Mesendoderm (in vitro differentiated cells): ENCODE measurements at regions not wholly inside any gene's neighbourhood (a gene's known extent, or its start where the extent isn't known, plus 50 kb on each side); places are given as distances from the start of the nearest gene placed in this dataset.

Experiments used
- DNase-seq: peaks from one replicate; pipeline ENCODE4 v3.0.0; 2013
- H2AK5ac ChIP-seq: 2 replicates; pipeline ENCODE4 v1.6.1; 2013; ENCODE audit warnings: low read length, inconsistent platforms
- H2BK120ac ChIP-seq: 2 replicates; pipeline ENCODE4 v1.6.1; 2013; ENCODE audit warnings: low read depth, mild to moderate bottlenecking, low read length, moderate library complexity, mixed read lengths
- H2BK15ac ChIP-seq: replicated peaks from 2 replicates; pipeline ENCODE4 v1.6.1; 2013; ENCODE audit warnings: low read depth, mild to moderate bottlenecking, moderate library complexity
- H2BK5ac ChIP-seq: 2 replicates; pipeline ENCODE4 v1.6.1; 2013; ENCODE audit warnings: low read length, inconsistent platforms
- H3K18ac ChIP-seq: 2 replicates; pipeline ENCODE4 v1.6.1; 2013; ENCODE audit warnings: mild to moderate bottlenecking, low read length, mixed read lengths
- H3K23ac ChIP-seq: one replicate; pipeline ENCODE4 v1.6.1; 2013; ENCODE audit warnings: low read length
- H3K27ac ChIP-seq: 2 replicates; pipeline ENCODE4 v1.5.1; 2013; ENCODE audit warnings: low read depth, mild to moderate bottlenecking, inconsistent platforms, low read length, moderate library complexity
- H3K27me3 ChIP-seq: 2 replicates; pipeline ENCODE4 v1.6.1; 2013; ENCODE audit warnings: low read length, control low read depth, mild to moderate bottlenecking, inconsistent platforms; ENCODE audit not compliant: insufficient read depth, poor library complexity
- H3K36me3 ChIP-seq: 2 replicates; pipeline ENCODE4 v1.6.1; 2013; ENCODE audit warnings: low read length, inconsistent platforms; ENCODE audit not compliant: control insufficient read depth, insufficient read depth
- H3K4ac ChIP-seq: one replicate; pipeline ENCODE4 v1.6.1; 2013; ENCODE audit warnings: low read depth, mild to moderate bottlenecking, low read length, moderate library complexity
- H3K4me1 ChIP-seq: 2 replicates; pipeline ENCODE4 v1.6.1; 2013; ENCODE audit warnings: low read depth, low read length, inconsistent platforms; ENCODE audit not compliant: control insufficient read depth
- H3K4me2 ChIP-seq: 2 replicates; pipeline ENCODE4 v1.6.1; 2013; ENCODE audit warnings: low read length
- H3K4me3 ChIP-seq: 2 replicates; pipeline ENCODE4 v1.5.1; 2013; ENCODE audit warnings: mild to moderate bottlenecking, low read length
- H3K56ac ChIP-seq: one replicate; pipeline ENCODE4 v1.6.1; 2013; ENCODE audit warnings: low read length
- H3K79me1 ChIP-seq: 2 replicates; pipeline ENCODE4 v1.6.1; 2013; ENCODE audit warnings: low read length, inconsistent platforms
- H3K79me2 ChIP-seq: 2 replicates; pipeline ENCODE4 v1.6.1; 2013; ENCODE audit warnings: mild to moderate bottlenecking, low read length; ENCODE audit not compliant: control insufficient read depth, insufficient read depth
- H3K9ac ChIP-seq: 2 replicates; pipeline ENCODE4 v1.6.1; 2013; ENCODE audit warnings: low read length, inconsistent platforms
- H4K5ac ChIP-seq: one replicate; pipeline ENCODE4 v1.6.1; 2013; ENCODE audit warnings: low read length
- H4K8ac ChIP-seq: one replicate; pipeline ENCODE4 v1.6.1; 2013; ENCODE audit warnings: low read depth, mild to moderate bottlenecking, control low read depth, low read length, moderate library complexity
- WGBS: extraction: QIAGEN DNeasy Blood & Tissue Kit; methylation state at CpG from one replicate; pipeline ENCODE4 v1.1.7; 2013; ENCODE audit warnings: low lambda C conversion rate, missing lambda C conversion rate; ENCODE audit not compliant: insufficient coverage; ENCODE audit errors: extremely low coverage; 5-methylcytosine and 5-hydroxymethylcytosine counted together

GRCh38 chr17:68766640-68767039 lies 165.5 kb upstream of the FAM20A start:
- H3K79me2 ChIP-seq, result no peaks in the 10 kb centered on the region
- no peak overlapping the region for H3K4me3 ChIP-seq
- H3K79me1 ChIP-seq, result no peaks in the 10 kb centered on the region
- no peak overlapping the region for H2BK120ac ChIP-seq
- no peak overlapping the region for H2AK5ac ChIP-seq
- H3K4me1 ChIP-seq, result no peaks in the 10 kb centered on the region
- no peak overlapping the region for H3K9ac ChIP-seq
- H2BK5ac ChIP-seq, result no peak overlapping the region
- WGBS, result no CpG with 5 or more reads among the region's 4 CpGs
- no peak overlapping the region for H4K8ac ChIP-seq
- H3K23ac ChIP-seq, result no peak overlapping the region
- no peaks in the 10 kb centered on the region for H3K36me3 ChIP-seq
- no peak overlapping the region for H3K4ac ChIP-seq
- H3K27ac ChIP-seq, result no peak overlapping the region
- no peak overlapping the region for H3K56ac ChIP-seq
- H3K18ac ChIP-seq, result no peak overlapping the region
- no peak overlapping the region for H2BK15ac ChIP-seq
- DNase-seq, result no peak
- H3K4me2 ChIP-seq, result no peak overlapping the region
- no peaks in the 10 kb centered on the region for H3K27me3 ChIP-seq
- H4K5ac ChIP-seq, result no peak overlapping the region

- no peaks in the 10 kb centered on the region for H3K27me3 ChIP-seq
- H3K36me3 ChIP-seq, result no peaks in the 10 kb centered on the region
- H3K4me1 ChIP-seq, result peaks cover 2% of the 10 kb centered on the region
- H4K5ac ChIP-seq, result no peak overlapping the region
- H3K27ac ChIP-seq, result no peak overlapping the region
- no peak overlapping the region for H3K4ac ChIP-seq
- no peak overlapping the region for H2AK5ac ChIP-seq
- DNase-seq, result no peak
- H4K8ac ChIP-seq, result no peak overlapping the region
- no peak overlapping the region for H3K9ac ChIP-seq
- no peaks in the 10 kb centered on the region for H3K79me2 ChIP-seq
- no peak overlapping the region for H3K4me3 ChIP-seq
- H2BK5ac ChIP-seq, result no peak overlapping the region
- no peak overlapping the region for H3K4me2 ChIP-seq
- H2BK120ac ChIP-seq, result no peak overlapping the region
- H3K23ac ChIP-seq, result no peak overlapping the region
- WGBS, result no CpG with 5 or more reads among the region's 1 CpG
- H3K79me1 ChIP-seq, result no peaks in the 10 kb centered on the region
- H3K56ac ChIP-seq, result no peak overlapping the region
- H2BK15ac ChIP-seq, result no peak overlapping the region
- H3K18ac ChIP-seq, result no peak overlapping the region
Observed at GRCh38 chr17:68763562-68763961, 162.4 kb upstream of the FAM20A start.

GRCh38 chr17:68762911-68763310 lies 161.7 kb upstream of the FAM20A start:
- Histone ChIP-seq H4K8ac (no peak overlapping the region), H2BK5ac (no peak overlapping the region), H3K27ac (no peak overlapping the region), H3K4me3 (no peak overlapping the region), H3K9ac (no peak overlapping the region), H2AK5ac (no peak overlapping the region), H3K4me1 (peaks cover 2% of the 10 kb centered on the region), H2BK120ac (no peak overlapping the region), H3K27me3 (no peaks in the 10 kb centered on the region), H3K23ac (no peak overlapping the region), H3K36me3 (no peaks in the 10 kb centered on the region), H3K56ac (no peak overlapping the region), H3K4me2 (no peak overlapping the region), H3K79me2 (no peaks in the 10 kb centered on the region), H2BK15ac (no peak overlapping the region), H3K18ac (no peak overlapping the region), H3K4ac (no peak overlapping the region), H3K79me1 (no peaks in the 10 kb centered on the region), H4K5ac (no peak overlapping the region)
- no peak for DNase-seq
- no CpG with 5 or more reads among the region's 2 CpGs for WGBS

- Histone ChIP-seq H3K4me3 (no peak overlapping the region), H3K18ac (no peak overlapping the region), H3K9ac (no peak overlapping the region), H2BK120ac (no peak overlapping the region), H4K5ac (no peak overlapping the region), H4K8ac (no peak overlapping the region), H3K4me2 (no peak overlapping the region), H3K23ac (no peak overlapping the region), H3K4me1 (peaks cover 2% of the 10 kb centered on the region), H2BK5ac (no peak overlapping the region), H3K56ac (no peak overlapping the region), H3K79me1 (no peaks in the 10 kb centered on the region), H3K27ac (no peak overlapping the region), H3K27me3 (no peaks in the 10 kb centered on the region), H2BK15ac (peak overlapping the region; percentile 74), H3K36me3 (no peaks in the 10 kb centered on the region), H3K79me2 (no peaks in the 10 kb centered on the region), H3K4ac (no peak overlapping the region), H2AK5ac (no peak overlapping the region)
- no peak for DNase-seq
- no CpG with 5 or more reads among the region's 4 CpGs for WGBS
Observed at GRCh38 chr17:68760141-68760475, 158.9 kb upstream of the FAM20A start.

GRCh38 chr17:68759343-68760140 lies 158.4 kb upstream of the FAM20A start:
- Histone ChIP-seq H3K79me1 (no peaks in the 10 kb centered on the region), H3K4me3 (no peak overlapping the region), H4K5ac (peak overlapping the region; percentile 23), H3K27me3 (no peaks in the 10 kb centered on the region), H3K27ac (peak overlapping the region; percentile 85), H3K56ac (peak overlapping the region; percentile 91), H4K8ac (no peak overlapping the region), H3K4me1 (peaks cover 2% of the 10 kb centered on the region), H2BK5ac (peak overlapping the region; percentile 28), H3K23ac (no peak overlapping the region), H3K79me2 (no peaks in the 10 kb centered on the region), H3K4me2 (no peak overlapping the region), H2BK15ac (no peak overlapping the region), H2AK5ac (no peak overlapping the region), H2BK120ac (peak overlapping the region; percentile 99), H3K4ac (peak overlapping the region; percentile 89), H3K36me3 (no peaks in the 10 kb centered on the region), H3K9ac (peak overlapping the region; percentile 6), H3K18ac (peak overlapping the region; percentile 96)
- peak; percentile 96 for DNase-seq
- whole genome bisulfite sequencing, result no CpG with 5 or more reads among the region's 12 CpGs

DNA sequence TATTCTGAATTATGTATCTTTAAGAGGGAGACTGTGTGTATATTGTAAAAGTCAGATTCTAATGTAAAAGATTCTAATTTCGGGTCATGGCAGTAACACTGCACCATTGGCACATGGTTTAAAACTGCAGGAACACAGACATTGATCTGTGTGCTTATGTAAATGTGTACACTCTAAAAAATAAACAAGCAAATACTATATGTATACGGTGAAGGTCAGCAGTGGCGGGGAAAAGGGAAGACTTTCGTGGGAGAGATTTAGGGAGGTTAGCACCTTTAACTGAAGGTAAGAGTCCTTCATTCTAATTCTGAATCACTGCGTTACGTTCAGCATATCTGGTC lies 157.8 kb upstream of the FAM20A start:
- Histone ChIP-seq H3K36me3 (no peaks in the 10 kb centered on the region), H2BK15ac (no peak overlapping the region), H3K4ac (peak overlapping the region; percentile 89), H3K27me3 (no peaks in the 10 kb centered on the region), H3K79me1 (no peaks in the 10 kb centered on the region), H2BK120ac (peak overlapping the region; percentile 99), H2BK5ac (peak overlapping the region; percentile 28), H3K79me2 (no peaks in the 10 kb centered on the region), H3K4me2 (no peak overlapping the region), H3K4me1 (peaks cover 2% of the 10 kb centered on the region), H3K9ac (peak overlapping the region; percentile 6), H3K56ac (peak overlapping the region; percentile 91), H4K5ac (no peak overlapping the region), H2AK5ac (no peak overlapping the region), H4K8ac (no peak overlapping the region), H3K18ac (peak overlapping the region; percentile 96), H3K4me3 (no peak overlapping the region), H3K23ac (no peak overlapping the region), H3K27ac (peak overlapping the region; percentile 85)
- WGBS, result no CpG with 5 or more reads among the region's 6 CpGs
- no peak for DNase-seq
